Fibroblast of lung (primary cell): ENCODE measurements at regions not wholly inside any gene's neighbourhood (a gene's known extent, or its start where the extent isn't known, plus 50 kb on each side); places are given as distances from the start of the nearest gene placed in this dataset.
A peak's percentile ranks its signal among the peaks of the same experiment; 100 is the strongest.

Source experiments
- DNase-seq, 2 donors: peaks; one replicate each; pipeline versions ENCODE4 v3.0.0 to v3.0.0-alpha.2; 2010; ENCODE audit warnings: low read depth in 2 of 2
- H2AFZ ChIP-seq: 2 replicates; pipeline ENCODE4 v1.5.1; 2012; ENCODE audit warnings: low read length, control low read depth, inconsistent platforms
- H3K27ac ChIP-seq: 2 replicates; pipeline ENCODE4 v1.5.1; 2011; ENCODE audit warnings: low read length, control low read depth; ENCODE audit not compliant: insufficient read depth
- H3K27me3 ChIP-seq: 2 replicates; pipeline ENCODE4 v1.5.1; 2011; ENCODE audit warnings: mild to moderate bottlenecking, low read length; ENCODE audit not compliant: control insufficient read depth, insufficient read depth
- H3K36me3 ChIP-seq: 2 replicates; pipeline ENCODE4 v1.5.1; 2011; ENCODE audit warnings: low read length; ENCODE audit not compliant: control insufficient read depth, insufficient read depth
- H3K4me1 ChIP-seq: 2 replicates; pipeline ENCODE4 v1.5.1; 2011; ENCODE audit warnings: low read length; ENCODE audit not compliant: control insufficient read depth, insufficient read depth; ENCODE audit errors: extremely low read depth
- H3K4me2 ChIP-seq: 2 replicates; pipeline ENCODE4 v1.5.1; 2011; ENCODE audit warnings: low read length, control low read depth; ENCODE audit not compliant: insufficient read depth; ENCODE audit errors: extremely low read depth
- H3K4me3 ChIP-seq, 4 experiments: fragments of 200-600 bp in 1 of 4; sonication (generic) in 1 of 4; replicated peaks in 1 of 4; 2 replicates each; pipeline ENCODE4 v1.5.1; 2011 to 2016; ENCODE audit warnings: low read length in 4 of 4, low read depth in 3 of 4, mild to moderate bottlenecking in 3 of 4, control low read depth in 2 of 4, inconsistent platforms in 1 of 4, mixed read lengths in 1 of 4; ENCODE audit not compliant: insufficient read depth in 1 of 4; ENCODE audit errors: control extremely low read depth in 1 of 4
- H3K79me2 ChIP-seq: 2 replicates; pipeline ENCODE4 v1.5.1; 2012; ENCODE audit warnings: mild to moderate bottlenecking, low read length, inconsistent platforms; ENCODE audit not compliant: control insufficient read depth, insufficient read depth
- H3K9ac ChIP-seq: 2 replicates; pipeline ENCODE4 v1.5.1; 2011; ENCODE audit warnings: mild to moderate bottlenecking, low read length, control low read depth; ENCODE audit not compliant: insufficient read depth
- H3K9me3 ChIP-seq: 2 replicates; pipeline ENCODE4 v1.5.1; 2012; ENCODE audit warnings: low read depth, low read length; ENCODE audit not compliant: control insufficient read depth, insufficient read depth
- H4K20me1 ChIP-seq: 2 replicates; pipeline ENCODE4 v1.5.1; 2011; ENCODE audit warnings: low read length; ENCODE audit not compliant: control insufficient read depth, insufficient read depth; ENCODE audit errors: extremely low read depth
- EZH2 ChIP-seq: IDR thresholded peaks from 2 replicates; pipeline ENCODE4 v1.5.1; 2012; ENCODE audit warnings: low read length, control low read depth, mild to moderate bottlenecking; ENCODE audit errors: missing control alignments
- TF ChIP-seq, protein P1 (sequence below), 2 donors: IDR thresholded peaks in 1 of 2; conservative IDR thresholded peaks in 1 of 2; 1 replicate in 1 of 2; 2 replicates in 1 of 2; pipeline ENCODE4 v1.5.1; 2011 to 2012; ENCODE audit warnings: low read length in 2 of 2, control low read depth in 1 of 2, inconsistent platforms in 1 of 2, low read depth in 1 of 2, mild to moderate bottlenecking in 1 of 2

DNA sequence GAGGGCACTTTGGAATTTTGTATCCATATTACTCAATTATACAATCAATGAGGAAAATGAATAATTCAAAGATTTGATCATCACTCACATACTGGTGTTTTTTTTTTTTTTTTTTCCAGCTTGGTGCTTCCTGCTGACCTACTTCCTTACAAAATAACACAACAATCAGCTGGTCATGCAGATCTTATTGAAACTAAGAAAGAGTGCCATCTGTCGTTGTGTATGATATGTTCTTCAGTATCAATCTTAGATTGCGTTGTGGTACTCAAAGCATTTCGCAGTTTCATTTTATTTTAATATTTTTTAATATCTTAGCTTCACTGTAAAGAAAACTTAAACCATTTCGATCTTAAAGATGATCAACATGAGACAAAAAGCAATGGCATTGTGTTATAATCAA is 155.6 kb downstream of the OGFRL1 start:
- H3K4me2 ChIP-seq: no peak overlapping the region
- no peak for DNase-seq
- no peak overlapping the region for H2AFZ ChIP-seq

DNA sequence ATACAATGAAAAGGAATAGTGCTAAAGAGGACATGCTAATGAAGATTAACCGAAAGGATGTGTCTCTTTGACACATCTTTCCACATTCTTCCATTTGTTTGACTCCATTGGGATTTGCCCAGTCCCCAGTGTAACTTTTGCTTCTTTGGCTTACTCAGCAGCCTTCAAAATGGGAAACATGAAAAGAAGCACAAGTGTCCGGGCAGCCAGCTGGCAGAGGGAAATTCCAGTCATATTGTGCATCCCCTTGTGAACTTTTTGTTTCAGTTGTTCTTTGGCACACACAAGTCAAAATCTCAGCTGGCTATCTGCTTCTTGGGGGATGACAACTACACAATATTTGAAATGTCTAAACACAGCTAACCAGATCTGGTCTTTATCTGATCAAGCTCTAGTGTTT is 157.4 kb downstream of the OGFRL1 start:
- H3K4me2 ChIP-seq: no peak overlapping the region

More for the DNA sequence above, 155.6 kb downstream of the OGFRL1 start:
- H4K20me1 ChIP-seq: no peaks in the 10 kb centered on the region
- no peak overlapping the region for H3K9ac ChIP-seq
- H3K36me3 ChIP-seq: no peaks in the 10 kb centered on the region
- no peak overlapping the region for H3K4me3 ChIP-seq
- no peaks in the 10 kb centered on the region for H3K79me2 ChIP-seq
- no peaks in the 10 kb centered on the region for H3K27me3 ChIP-seq
- H3K4me1 ChIP-seq: no peaks in the 10 kb centered on the region
- no peak overlapping the region for H3K27ac ChIP-seq
- TF ChIP-seq EZH2: no peak
- TF ChIP-seq, protein P1, sequence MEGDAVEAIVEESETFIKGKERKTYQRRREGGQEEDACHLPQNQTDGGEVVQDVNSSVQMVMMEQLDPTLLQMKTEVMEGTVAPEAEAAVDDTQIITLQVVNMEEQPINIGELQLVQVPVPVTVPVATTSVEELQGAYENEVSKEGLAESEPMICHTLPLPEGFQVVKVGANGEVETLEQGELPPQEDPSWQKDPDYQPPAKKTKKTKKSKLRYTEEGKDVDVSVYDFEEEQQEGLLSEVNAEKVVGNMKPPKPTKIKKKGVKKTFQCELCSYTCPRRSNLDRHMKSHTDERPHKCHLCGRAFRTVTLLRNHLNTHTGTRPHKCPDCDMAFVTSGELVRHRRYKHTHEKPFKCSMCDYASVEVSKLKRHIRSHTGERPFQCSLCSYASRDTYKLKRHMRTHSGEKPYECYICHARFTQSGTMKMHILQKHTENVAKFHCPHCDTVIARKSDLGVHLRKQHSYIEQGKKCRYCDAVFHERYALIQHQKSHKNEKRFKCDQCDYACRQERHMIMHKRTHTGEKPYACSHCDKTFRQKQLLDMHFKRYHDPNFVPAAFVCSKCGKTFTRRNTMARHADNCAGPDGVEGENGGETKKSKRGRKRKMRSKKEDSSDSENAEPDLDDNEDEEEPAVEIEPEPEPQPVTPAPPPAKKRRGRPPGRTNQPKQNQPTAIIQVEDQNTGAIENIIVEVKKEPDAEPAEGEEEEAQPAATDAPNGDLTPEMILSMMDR (conservative IDR thresholded peaks at IDR 0.05 in 1 of 2, IDR thresholded peaks at IDR 0.05 in 1 of 2; ENCODE audit: low read depth in 1 of 2, low read length in 2 of 2): no peak
- no peaks in the 10 kb centered on the region for H3K9me3 ChIP-seq

DNA sequence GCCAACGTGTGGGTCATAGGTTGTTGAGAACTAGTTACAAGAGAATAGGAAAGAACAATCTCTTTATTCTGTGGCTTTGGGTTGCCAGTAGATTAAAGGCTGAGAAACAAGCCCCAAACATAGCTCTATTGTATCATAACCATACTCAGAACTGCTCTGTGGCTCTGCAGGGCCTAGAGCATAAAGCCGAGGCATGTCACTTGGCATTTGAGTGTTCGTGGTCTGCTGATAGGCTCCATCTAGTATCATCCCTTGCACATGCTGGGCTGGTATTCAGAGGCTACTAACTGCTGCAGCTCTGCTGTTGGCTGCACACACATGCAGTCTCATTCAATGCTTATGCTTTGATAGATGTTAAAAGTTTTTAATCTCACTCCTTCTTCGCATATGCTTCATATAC is 157.9 kb downstream of the OGFRL1 start:
- Histone ChIP-seq H3K79me2 (no peaks in the 10 kb centered on the region), H3K4me1 (no peaks in the 10 kb centered on the region), H3K4me3 (no peak overlapping the region), H3K36me3 (no peaks in the 10 kb centered on the region), H3K27me3 (no peaks in the 10 kb centered on the region), H3K4me2 (no peak overlapping the region), H2AFZ (peak overlapping the region; percentile 3), H3K27ac (no peak overlapping the region), H4K20me1 (no peaks in the 10 kb centered on the region), H3K9ac (no peak overlapping the region), H3K9me3 (no peaks in the 10 kb centered on the region)
- TF ChIP-seq, protein P1 (conservative IDR thresholded peaks at IDR 0.05 in 1 of 2, IDR thresholded peaks at IDR 0.05 in 1 of 2; ENCODE audit: low read depth in 1 of 2, low read length in 2 of 2): no peak
- no peak for TF ChIP-seq EZH2
- no peak for DNase-seq

More for the DNA sequence above, 157.4 kb downstream of the OGFRL1 start:
- H3K27me3 ChIP-seq: no peaks in the 10 kb centered on the region
- no peaks in the 10 kb centered on the region for H3K9me3 ChIP-seq
- peak overlapping the region; percentile 41 for H2AFZ ChIP-seq
- no peak overlapping the region for H3K9ac ChIP-seq
- DNase-seq: no peak
- TF ChIP-seq, protein P1 (conservative IDR thresholded peaks at IDR 0.05 in 1 of 2, IDR thresholded peaks at IDR 0.05 in 1 of 2; ENCODE audit: low read depth in 1 of 2, low read length in 2 of 2): no peak
- no peak for TF ChIP-seq EZH2
- no peak overlapping the region for H3K27ac ChIP-seq
- no peaks in the 10 kb centered on the region for H3K79me2 ChIP-seq
- H3K4me1 ChIP-seq: no peaks in the 10 kb centered on the region
- H4K20me1 ChIP-seq: no peaks in the 10 kb centered on the region
- no peak overlapping the region for H3K4me3 ChIP-seq
- no peaks in the 10 kb centered on the region for H3K36me3 ChIP-seq
